Neural progenitor cell (in vitro differentiated cells): ENCODE measurements at regions not wholly inside any gene's neighbourhood (a gene's known extent, or its start where the extent isn't known, plus 50 kb on each side); places are given as distances from the start of the nearest gene placed in this dataset.

ENCODE experiments used
- DNase-seq: peaks from one replicate; pipeline ENCODE4 v3.0.0-alpha.2; 2016; ENCODE audit warnings: low spot score
- H2AFZ ChIP-seq: fragments of 200-600 bp; sonication (generic); replicated peaks from 2 replicates; pipeline ENCODE4 v1.6.1; 2016; ENCODE audit warnings: antibody characterized with exemption
- H3F3A ChIP-seq: fragments of 200-600 bp; sonication (generic); 2 replicates; pipeline ENCODE4 v1.6.1; 2016; ENCODE audit warnings: antibody characterized with exemption, low read depth
- H3K27ac ChIP-seq: fragments of 200-600 bp; sonication (generic); 2 replicates; pipeline ENCODE4 v1.5.1; 2016; ENCODE audit warnings: mild to moderate bottlenecking
- H3K27me3 ChIP-seq: fragments of 200-600 bp; sonication (generic); 2 replicates; pipeline ENCODE4 v1.6.1; 2016; ENCODE audit warnings: mild to moderate bottlenecking, moderate library complexity
- H3K36me3 ChIP-seq: fragments of 200-600 bp; sonication (generic); 2 replicates; pipeline ENCODE4 v1.5.1; 2016
- H3K4me1 ChIP-seq: fragments of 200-600 bp; sonication (generic); 2 replicates; pipeline ENCODE4 v1.6.1; 2016; ENCODE audit warnings: mixed run types
- H3K4me2 ChIP-seq: fragments of 200-600 bp; sonication (generic); 2 replicates; pipeline ENCODE4 v1.6.1; 2016
- H3K4me3 ChIP-seq: fragments of 200-600 bp; sonication (generic); 2 replicates; pipeline ENCODE4 v1.5.1; 2016
- H3K79me2 ChIP-seq: fragments of 200-600 bp; sonication (generic); 2 replicates; pipeline ENCODE4 v1.6.1; 2016; ENCODE audit warnings: low read depth
- H3K9ac ChIP-seq: fragments of 200-600 bp; sonication (generic); 2 replicates; pipeline ENCODE4 v1.6.1; 2016
- H3K9me3 ChIP-seq: fragments of 200-600 bp; sonication (generic); 2 replicates; pipeline ENCODE4 v1.5.1; 2016; ENCODE audit warnings: low read depth
- H4K20me1 ChIP-seq: fragments of 200-600 bp; sonication (generic); 2 replicates; pipeline ENCODE4 v1.6.1; 2016; ENCODE audit warnings: low read depth
- H3K27ac Mint-ChIP-seq: 3 replicates; pipeline ENCODE4 v1.8.0; 2021; ENCODE audit warnings: mixed read lengths
- H3K27me3 Mint-ChIP-seq: 2 replicates; pipeline ENCODE4 v1.8.0; 2022; ENCODE audit warnings: low read depth, mild to moderate bottlenecking, inconsistent platforms, moderate library complexity, mixed read lengths; ENCODE audit not compliant: insufficient read depth
- H3K36me3 Mint-ChIP-seq: 3 replicates; pipeline ENCODE4 v1.8.0; 2021; ENCODE audit warnings: mixed read lengths
- H3K4me1 Mint-ChIP-seq: 3 replicates; pipeline ENCODE4 v1.8.0; 2021; ENCODE audit warnings: mixed read lengths
- H3K4me3 Mint-ChIP-seq: 3 replicates; pipeline ENCODE4 v1.8.0; 2021; ENCODE audit warnings: mild to moderate bottlenecking, moderate library complexity, mixed read lengths
- H3K9me3 Mint-ChIP-seq: 3 replicates; pipeline ENCODE4 v1.8.0; 2020; ENCODE audit warnings: mixed read lengths
- CTCF ChIP-seq: fragments of 200-600 bp; sonication (generic); IDR thresholded peaks from 2 replicates; pipeline ENCODE4 v1.5.1; 2017; ENCODE audit warnings: antibody characterized with exemption, mild to moderate bottlenecking
- EZH2 ChIP-seq: fragments of 200-600 bp; sonication (generic); IDR thresholded peaks from 2 replicates; pipeline ENCODE4 v1.6.1; 2017; ENCODE audit warnings: antibody characterized with exemption, mild to moderate bottlenecking, moderate library complexity
- EZH2phosphoT487 ChIP-seq: fragments of 200-600 bp; sonication (generic); IDR thresholded peaks from 2 replicates; pipeline ENCODE4 v1.6.1; 2017; ENCODE audit warnings: antibody characterized with exemption

GRCh38 chrX:68917799-68918198 lies 89.0 kb downstream of the EFNB1 start:
- Histone ChIP-seq H2AFZ (no peak overlapping the region), H4K20me1 (peaks cover 18% of the 10 kb centered on the region), H3K79me2 (no peaks in the 10 kb centered on the region), H3K9me3 (no peaks in the 10 kb centered on the region), H3K4me1 (peaks cover 16% of the 10 kb centered on the region), H3F3A (peaks cover 10% of the 10 kb centered on the region), H3K4me3 (no peak overlapping the region), H3K4me2 (peak overlapping the region; percentile 23), H3K27me3 (peaks cover 68% of the 10 kb centered on the region), H3K9ac (no peak overlapping the region), H3K27ac (no peak overlapping the region), H3K36me3 (no peaks in the 10 kb centered on the region)
- peak; percentile 96 for TF ChIP-seq EZH2phosphoT487
- no peak for TF ChIP-seq CTCF
- TF ChIP-seq EZH2 = no peak
- no peak overlapping the region for H3K4me3 Mint-ChIP-seq
- DNase-seq = peak; percentile 86
- H3K27ac Mint-ChIP-seq = no peak overlapping the region
- H3K9me3 Mint-ChIP-seq = peaks cover 8% of the 10 kb centered on the region
- peaks cover 37% of the 10 kb centered on the region for H3K4me1 Mint-ChIP-seq
- H3K36me3 Mint-ChIP-seq = no peaks in the 10 kb centered on the region
- peaks cover 9% of the 10 kb centered on the region for H3K27me3 Mint-ChIP-seq

- Mint-ChIP-seq H3K27ac (peak overlapping the region; percentile 78), H3K4me3 (no peak overlapping the region), H3K27me3 (peaks cover 9% of the 10 kb centered on the region), H3K4me1 (peaks cover 41% of the 10 kb centered on the region), H3K36me3 (no peaks in the 10 kb centered on the region), H3K9me3 (peaks cover 8% of the 10 kb centered on the region)
- no peak overlapping the region for H3K27ac ChIP-seq
- no peaks in the 10 kb centered on the region for H3K36me3 ChIP-seq
- peaks cover 10% of the 10 kb centered on the region for H3F3A ChIP-seq
- H3K27me3 ChIP-seq = peaks cover 63% of the 10 kb centered on the region
- no peaks in the 10 kb centered on the region for H3K9me3 ChIP-seq
- H3K4me1 ChIP-seq = peaks cover 16% of the 10 kb centered on the region
- no peak overlapping the region for H2AFZ ChIP-seq
- H3K9ac ChIP-seq = no peak overlapping the region
- DNase-seq = no peak
- no peaks in the 10 kb centered on the region for H3K79me2 ChIP-seq
- H3K4me3 ChIP-seq = no peak overlapping the region
- peaks cover 18% of the 10 kb centered on the region for H4K20me1 ChIP-seq
- H3K4me2 ChIP-seq = peak overlapping the region; percentile 23
- TF ChIP-seq CTCF = no peak
- no peak for TF ChIP-seq EZH2phosphoT487
- TF ChIP-seq EZH2 = no peak
Measured at GRCh38 chrX:68916891-68917290, 88.1 kb downstream of the EFNB1 start.

GRCh38 chrX:68915778-68916177 lies 87.0 kb downstream of the EFNB1 start:
- H3K9ac ChIP-seq = no peak overlapping the region
- H3K36me3 ChIP-seq = no peaks in the 10 kb centered on the region
- H3K9me3 ChIP-seq = no peaks in the 10 kb centered on the region
- Mint-ChIP-seq H3K27me3 (peaks cover 9% of the 10 kb centered on the region), H3K36me3 (no peaks in the 10 kb centered on the region), H3K9me3 (peaks cover 8% of the 10 kb centered on the region), H3K4me1 (peaks cover 50% of the 10 kb centered on the region), H3K4me3 (no peak overlapping the region), H3K27ac (no peak overlapping the region)
- no peaks in the 10 kb centered on the region for H3K79me2 ChIP-seq
- H4K20me1 ChIP-seq = peaks cover 18% of the 10 kb centered on the region
- H3F3A ChIP-seq = peaks cover 10% of the 10 kb centered on the region
- H3K27ac ChIP-seq = no peak overlapping the region
- H3K27me3 ChIP-seq = peaks cover 52% of the 10 kb centered on the region
- TF ChIP-seq CTCF = no peak
- no peak for TF ChIP-seq EZH2
- no peak for TF ChIP-seq EZH2phosphoT487
- no peak for DNase-seq
- no peak overlapping the region for H3K4me3 ChIP-seq
- peaks cover 19% of the 10 kb centered on the region for H3K4me1 ChIP-seq
- no peak overlapping the region for H3K4me2 ChIP-seq
- no peak overlapping the region for H2AFZ ChIP-seq
